Effector memory CD4-positive, alpha-beta T cell (primary cell): ENCODE measurements at regions not wholly inside any gene's neighbourhood (a gene's known extent, or its start where the extent isn't known, plus 50 kb on each side); places are given as distances from the start of the nearest gene placed in this dataset.
"Not testable (repeated sequence)": the region's sequence is repeated elsewhere in the genome, so short reads cannot be mapped to it uniquely, and the experiment has no call there.

Experiments
- DNase-seq, 3 donors: peaks; one replicate each; pipeline ENCODE4 v3.0.0-alpha.2; 2020
- H3K27ac ChIP-seq: 2 replicates; pipeline ENCODE4 v1.7.0; 2013; ENCODE audit warnings: mild to moderate bottlenecking, low read length, moderate library complexity; ENCODE audit not compliant: insufficient read depth, poor library complexity, severe bottlenecking
- H3K27me3 ChIP-seq: replicated peaks from 2 replicates; pipeline ENCODE4 v1.7.0; 2013; ENCODE audit warnings: mild to moderate bottlenecking, low read length; ENCODE audit not compliant: insufficient read depth, control insufficient read depth, poor library complexity, severe bottlenecking
- H3K36me3 ChIP-seq: 2 replicates; pipeline ENCODE4 v1.7.0; 2013; ENCODE audit warnings: mild to moderate bottlenecking, low read length, moderate library complexity; ENCODE audit not compliant: control insufficient read depth, insufficient read depth
- H3K4me1 ChIP-seq: 2 replicates; pipeline ENCODE4 v1.7.0; 2013; ENCODE audit warnings: low read length, mild to moderate bottlenecking; ENCODE audit not compliant: control insufficient read depth, insufficient read depth, poor library complexity, severe bottlenecking
- H3K4me3 ChIP-seq: 2 replicates; pipeline ENCODE4 v1.7.0; 2013; ENCODE audit warnings: low read length, low read depth, mild to moderate bottlenecking; ENCODE audit not compliant: insufficient read depth, poor library complexity, severe bottlenecking
- H3K9me3 ChIP-seq: 2 replicates; pipeline ENCODE4 v1.7.0; 2013; ENCODE audit warnings: mild to moderate bottlenecking, low read length, moderate library complexity; ENCODE audit not compliant: control insufficient read depth

DNA sequence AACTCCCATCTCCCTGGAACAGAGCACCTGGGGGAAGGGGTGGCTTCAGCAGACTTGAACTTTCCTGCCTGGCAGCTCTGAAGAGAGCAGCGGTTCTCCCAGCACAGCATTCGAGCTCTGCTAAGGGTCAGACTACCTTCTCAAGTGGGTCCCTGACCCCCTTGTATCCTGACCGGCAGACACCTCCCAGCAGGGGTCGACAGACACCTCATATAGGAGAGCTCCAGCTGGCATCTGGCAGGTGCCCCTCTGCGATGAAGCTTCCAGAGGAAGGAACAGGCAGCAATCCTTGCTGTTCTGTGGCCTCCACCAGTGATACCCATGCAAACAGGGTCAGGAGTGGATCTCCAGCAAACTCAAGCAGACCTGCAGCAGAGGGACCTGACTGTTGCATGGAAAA is 244.1 kb upstream of the RASGEF1B start:
- H3K27me3 ChIP-seq, result no peaks in the 10 kb centered on the region
- no peaks in the 10 kb centered on the region for H3K36me3 ChIP-seq
- no peak overlapping the region for H3K27ac ChIP-seq
- no peaks in the 10 kb centered on the region for H3K4me1 ChIP-seq
- no peaks in the 10 kb centered on the region for H3K9me3 ChIP-seq
- DNase-seq, result no peak
- no peak overlapping the region for H3K4me3 ChIP-seq

DNA sequence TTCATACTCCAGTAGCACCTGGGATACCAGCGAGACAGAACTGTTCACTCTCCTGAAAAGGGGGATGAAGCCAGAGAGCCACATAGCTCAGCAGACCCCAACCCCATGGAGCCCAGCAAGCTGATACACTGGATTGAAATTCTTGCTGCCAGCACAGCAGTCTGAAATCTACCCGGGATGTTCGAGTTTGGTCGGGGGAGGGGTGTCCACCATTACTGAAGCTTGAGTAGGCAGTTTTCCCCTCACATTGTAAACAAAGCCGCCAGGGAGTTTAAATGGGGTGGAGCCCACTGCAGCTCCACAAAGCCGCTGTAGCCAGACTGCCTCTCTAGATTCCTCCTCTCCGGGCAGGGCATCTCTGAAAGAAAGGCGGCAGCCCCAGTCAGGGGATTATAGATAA is 243.7 kb upstream of the RASGEF1B start:
- not testable (repeated sequence) for DNase-seq, H3K9me3 ChIP-seq, H3K27me3 ChIP-seq, H3K36me3 ChIP-seq, H3K4me1 ChIP-seq, H3K4me3 ChIP-seq, H3K27ac ChIP-seq

DNA sequence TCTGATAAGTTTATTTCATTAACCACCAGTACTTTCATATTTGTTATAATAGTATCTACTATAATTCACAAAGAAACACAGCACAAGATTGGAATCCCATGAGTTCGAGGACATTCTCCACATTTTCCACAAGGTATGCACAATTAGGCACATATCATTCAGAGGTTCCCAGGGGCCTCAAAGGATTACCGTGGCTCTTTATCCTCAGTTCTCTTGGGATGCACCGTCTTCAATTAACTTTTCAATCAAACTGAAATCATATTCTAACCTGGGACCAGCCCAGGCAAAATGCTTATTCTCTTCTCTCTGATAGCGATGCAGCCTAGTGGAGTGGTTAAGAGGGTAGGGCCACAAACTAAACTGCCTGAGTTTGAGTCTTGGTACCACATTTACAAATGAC is 242.6 kb upstream of the RASGEF1B start:
- Histone ChIP-seq H3K27ac (no peak overlapping the region), H3K4me1 (no peaks in the 10 kb centered on the region), H3K4me3 (no peak overlapping the region), H3K9me3 (no peaks in the 10 kb centered on the region), H3K27me3 (no peaks in the 10 kb centered on the region), H3K36me3 (no peaks in the 10 kb centered on the region)
- DNase-seq, result no peak

DNA sequence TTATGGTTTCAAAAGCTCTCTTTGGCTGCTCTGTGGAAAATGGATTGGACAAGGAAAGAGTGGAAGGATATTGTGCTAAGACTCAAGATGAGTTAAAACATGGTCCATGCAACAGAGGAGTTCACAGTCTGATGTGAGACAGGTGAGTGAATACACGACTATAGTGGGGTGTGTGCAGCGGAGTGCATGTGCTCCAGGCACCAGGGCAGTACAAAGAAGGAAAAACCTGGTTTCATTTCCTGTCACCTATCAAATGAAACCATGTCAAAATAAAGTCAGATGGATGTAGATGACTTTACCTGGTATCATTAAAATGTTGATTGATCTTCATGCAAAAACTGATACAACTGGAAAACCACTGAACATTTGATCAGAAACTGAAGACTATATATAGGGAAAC is 241.0 kb upstream of the RASGEF1B start:
- Histone ChIP-seq H3K27ac (no peak overlapping the region), H3K27me3 (no peaks in the 10 kb centered on the region), H3K4me3 (no peak overlapping the region), H3K36me3 (no peaks in the 10 kb centered on the region), H3K4me1 (no peaks in the 10 kb centered on the region), H3K9me3 (no peaks in the 10 kb centered on the region)
- DNase-seq, result no peak

DNA sequence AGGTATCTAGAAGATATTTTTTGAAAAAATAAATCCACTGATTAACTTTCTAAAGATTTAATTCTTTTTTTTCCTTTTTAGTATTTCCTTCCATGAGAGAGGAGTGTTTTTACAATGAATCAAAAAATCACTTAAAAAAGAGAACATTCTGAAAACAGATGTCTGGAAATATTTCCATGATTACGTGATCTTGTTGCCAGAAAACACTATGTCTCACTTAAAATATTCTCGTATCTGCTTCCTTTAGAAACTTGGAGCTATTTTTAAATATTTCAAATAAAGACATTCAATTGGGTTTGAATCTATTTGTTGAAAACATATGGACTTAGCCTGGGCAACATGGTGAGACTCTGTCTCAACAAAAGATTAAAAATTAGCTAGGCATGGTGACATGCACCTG is 232.8 kb upstream of the RASGEF1B start:
- H3K27me3 ChIP-seq, result no peaks in the 10 kb centered on the region
- no peak overlapping the region for H3K27ac ChIP-seq
- H3K36me3 ChIP-seq, result no peaks in the 10 kb centered on the region
- no peaks in the 10 kb centered on the region for H3K4me1 ChIP-seq
- no peak overlapping the region for H3K4me3 ChIP-seq
- H3K9me3 ChIP-seq, result no peaks in the 10 kb centered on the region
- no peak for DNase-seq

DNA sequence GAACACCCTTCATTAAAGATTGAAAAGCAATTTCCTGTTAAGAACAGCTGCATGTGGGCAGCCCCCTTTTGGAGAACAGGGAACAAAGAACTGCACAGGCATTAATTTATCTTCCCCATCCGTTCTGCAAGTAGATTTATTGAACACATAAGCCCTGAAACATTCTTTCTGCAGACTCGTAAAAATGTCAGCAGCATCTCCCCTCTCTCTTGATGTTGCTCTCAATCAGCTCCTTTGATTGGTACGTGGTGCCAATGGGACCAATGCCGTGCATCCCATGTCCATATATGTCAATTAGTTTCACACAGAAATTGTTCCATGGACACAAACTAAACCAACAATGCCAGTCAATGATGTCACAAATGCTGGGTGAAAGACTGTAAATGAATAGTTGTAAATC is 228.5 kb upstream of the RASGEF1B start:
- no peak for DNase-seq
- no peak overlapping the region for H3K27ac ChIP-seq

DNA sequence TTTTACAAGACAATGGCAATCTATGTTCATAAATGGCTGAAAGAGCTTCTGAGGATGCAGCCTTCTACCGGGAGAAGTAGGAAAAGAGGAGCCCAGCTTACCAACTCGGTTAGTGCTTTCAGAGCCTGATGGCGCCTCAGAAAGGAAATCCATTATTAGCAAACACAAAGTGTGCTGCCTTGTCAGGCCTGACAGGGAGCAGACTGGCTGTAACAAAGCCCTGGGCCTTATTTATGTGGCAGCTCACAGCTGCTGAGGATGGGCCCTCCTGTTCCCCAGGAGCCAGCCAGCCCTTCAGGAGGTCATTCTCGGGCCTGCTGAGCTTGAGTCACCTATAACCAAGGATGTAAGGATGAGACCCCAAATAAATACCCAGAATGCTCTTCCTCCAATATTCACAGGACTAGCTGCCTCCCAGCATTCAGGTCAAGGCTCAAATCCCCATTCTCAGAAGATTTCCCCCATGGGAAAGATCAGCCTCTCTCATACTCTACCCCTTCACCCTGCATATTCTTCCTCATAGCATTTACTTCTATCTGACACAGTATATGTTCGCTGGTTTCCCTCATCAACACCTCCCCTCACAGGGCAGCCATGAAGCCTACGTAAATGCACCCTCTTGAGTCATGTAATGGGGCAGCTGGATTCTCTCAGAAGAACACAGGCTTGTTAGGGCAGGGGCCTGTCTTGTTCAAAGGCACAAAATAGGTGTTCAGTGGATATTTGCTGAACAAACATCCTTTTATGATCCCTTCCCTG is 227.0 kb upstream of the RASGEF1B start:
- Histone ChIP-seq H3K4me3 (no peak overlapping the region), H3K27me3 (no peaks in the 10 kb centered on the region), H3K9me3 (no peaks in the 10 kb centered on the region), H3K27ac (no peak overlapping the region), H3K4me1 (no peaks in the 10 kb centered on the region), H3K36me3 (no peaks in the 10 kb centered on the region)
- DNase-seq, result no peak

More for the DNA sequence above, 228.5 kb upstream of the RASGEF1B start:
- Histone ChIP-seq H3K27me3 (no peaks in the 10 kb centered on the region), H3K36me3 (no peaks in the 10 kb centered on the region), H3K4me1 (no peaks in the 10 kb centered on the region), H3K9me3 (no peaks in the 10 kb centered on the region), H3K4me3 (no peak overlapping the region)

DNA sequence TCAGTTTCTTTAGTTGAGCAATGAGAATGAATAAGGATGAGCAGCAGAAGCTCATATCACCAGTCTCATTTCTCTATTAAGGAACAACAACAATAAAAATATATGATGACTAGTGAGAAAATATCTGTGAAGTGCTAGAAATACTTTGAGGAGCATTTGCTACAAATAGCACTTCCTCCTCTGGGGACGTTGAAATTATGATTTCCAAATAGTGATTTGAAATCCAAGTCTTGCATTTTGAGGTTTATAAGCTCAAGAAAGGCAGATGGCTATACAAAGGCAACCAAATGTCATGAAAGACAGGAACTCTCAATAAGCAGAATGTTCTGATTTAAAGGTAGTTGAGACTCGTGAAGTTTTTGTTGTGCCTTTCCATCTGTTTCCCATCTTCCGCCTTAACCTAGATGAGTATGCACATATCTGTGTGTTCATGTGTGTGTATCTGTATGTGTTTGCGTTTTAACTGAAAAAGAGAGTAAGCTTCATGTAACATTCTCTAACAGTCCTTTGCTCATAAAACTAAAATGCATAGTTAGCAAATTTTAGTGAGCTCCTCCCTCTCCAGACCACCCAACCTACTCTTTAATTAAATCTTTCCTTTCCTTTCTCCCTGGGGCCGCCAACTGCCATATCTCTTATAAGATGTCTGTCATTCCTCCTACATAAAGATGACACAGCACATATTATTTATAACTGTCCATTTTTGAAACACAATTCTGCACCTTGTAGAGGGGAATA is 222.6 kb upstream of the RASGEF1B start:
- H3K4me3 ChIP-seq, result no peak overlapping the region
- no peak for DNase-seq
- no peaks in the 10 kb centered on the region for H3K27me3 ChIP-seq
- H3K27ac ChIP-seq, result no peak overlapping the region
- H3K4me1 ChIP-seq, result no peaks in the 10 kb centered on the region
- H3K36me3 ChIP-seq, result no peaks in the 10 kb centered on the region
- H3K9me3 ChIP-seq, result no peaks in the 10 kb centered on the region

DNA sequence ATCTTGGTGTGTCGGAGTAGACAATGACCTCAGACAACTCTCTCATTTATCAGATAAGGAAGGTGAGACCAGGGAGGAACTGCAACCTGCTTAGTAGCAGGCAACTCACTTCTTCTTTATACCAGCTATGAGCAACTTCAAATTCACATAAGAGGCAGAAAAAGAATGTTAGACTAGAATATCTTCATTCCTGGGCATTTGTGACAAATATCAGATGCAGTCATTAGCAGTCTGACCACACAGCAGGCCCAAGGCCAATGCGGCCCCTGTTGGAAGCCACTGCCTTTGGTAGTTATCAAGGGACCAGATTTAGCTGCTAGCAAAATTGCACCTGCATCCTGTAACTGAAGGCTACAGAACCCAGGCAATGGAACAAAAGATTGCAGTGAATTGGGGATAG is 219.2 kb upstream of the RASGEF1B start:
- H3K9me3 ChIP-seq, result no peaks in the 10 kb centered on the region
- no peaks in the 10 kb centered on the region for H3K27me3 ChIP-seq
- H3K4me1 ChIP-seq, result no peaks in the 10 kb centered on the region
- H3K4me3 ChIP-seq, result no peak overlapping the region
- no peaks in the 10 kb centered on the region for H3K36me3 ChIP-seq
- no peak overlapping the region for H3K27ac ChIP-seq
- DNase-seq, result no peak

DNA sequence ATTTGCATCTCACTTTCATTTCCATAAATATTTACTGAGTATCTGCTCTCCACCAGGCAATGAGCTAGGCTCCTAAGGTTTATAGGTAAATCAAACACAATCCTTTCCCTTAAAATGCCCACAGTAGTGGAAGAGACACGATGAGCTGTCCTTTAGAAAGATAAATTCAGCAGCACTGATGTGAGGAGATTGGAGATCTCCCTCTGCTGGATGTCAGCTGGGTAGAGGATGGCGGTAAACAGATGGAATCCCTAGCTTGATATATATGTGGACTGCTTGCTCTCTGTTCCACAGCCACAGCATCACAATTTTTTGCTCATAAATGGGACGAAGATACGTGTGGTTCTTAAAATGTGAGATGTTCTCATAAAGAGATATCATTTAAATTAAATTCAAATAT is 216.4 kb upstream of the RASGEF1B start:
- DNase-seq, result no peak
- Histone ChIP-seq H3K4me1 (no peaks in the 10 kb centered on the region), H3K27me3 (no peaks in the 10 kb centered on the region)

More for the DNA sequence above, 216.4 kb upstream of the RASGEF1B start:
- H3K36me3 ChIP-seq, result no peaks in the 10 kb centered on the region
- H3K9me3 ChIP-seq, result no peaks in the 10 kb centered on the region
- H3K4me3 ChIP-seq, result no peak overlapping the region
- H3K27ac ChIP-seq, result no peak overlapping the region
